Stimulated activated CD4-positive, alpha-beta T cell treated with anti-CD3 and anti-CD28 coated beads, Interleukin-1b, Interleukin-23, amount 100 ng/mL, for 1 hour (primary cell): ENCODE measurements at regions not wholly inside any gene's neighbourhood (a gene's known extent, or its start where the extent isn't known, plus 50 kb on each side); places are given as distances from the start of the nearest gene placed in this dataset.
"Not testable (repeated sequence)": the region's sequence is repeated elsewhere in the genome, so short reads cannot be mapped to it uniquely, and the experiment has no call there.

Experiments used
- DNase-seq, 2 donors: peaks; one replicate each; pipeline ENCODE4 v3.0.0-alpha.2; 2020; ENCODE audit warnings: low read depth in 2 of 2

- DNase-seq: not testable (repeated sequence)
Observed at GRCh38 chr6:4203642-4204417, 68.5 kb upstream of the ECI2 start.

DNA sequence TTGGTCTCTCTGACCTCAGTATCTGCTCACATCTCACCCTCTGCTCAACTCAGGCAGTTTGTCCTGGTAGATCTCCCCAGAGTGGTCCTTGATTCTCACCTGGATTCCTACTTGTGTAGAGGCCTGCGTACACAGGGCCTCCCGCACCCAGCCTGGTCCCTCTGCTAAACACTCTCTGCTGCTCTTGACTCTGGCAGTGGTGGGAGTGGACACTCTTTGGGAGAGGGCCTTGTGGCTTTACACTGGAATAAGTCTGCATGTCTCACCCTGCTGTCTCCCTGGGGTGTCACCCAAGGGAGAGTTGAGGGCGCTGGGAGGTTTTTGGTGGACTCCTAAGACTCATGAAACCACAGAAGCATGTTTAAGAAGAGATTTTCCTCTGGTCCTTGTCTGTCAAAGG is 57.3 kb upstream of the ECI2 start:
- no peak for DNase-seq

- no peak for DNase-seq
Observed at GRCh38 chr6:4192173-4192572, 56.8 kb upstream of the ECI2 start.

GRCh38 chr6:4191271-4191721 is 55.9 kb upstream of the ECI2 start:
- DNase-seq: no peak

GRCh38 chr6:4189249-4189648 is 53.9 kb upstream of the ECI2 start:
- no peak for DNase-seq

DNA sequence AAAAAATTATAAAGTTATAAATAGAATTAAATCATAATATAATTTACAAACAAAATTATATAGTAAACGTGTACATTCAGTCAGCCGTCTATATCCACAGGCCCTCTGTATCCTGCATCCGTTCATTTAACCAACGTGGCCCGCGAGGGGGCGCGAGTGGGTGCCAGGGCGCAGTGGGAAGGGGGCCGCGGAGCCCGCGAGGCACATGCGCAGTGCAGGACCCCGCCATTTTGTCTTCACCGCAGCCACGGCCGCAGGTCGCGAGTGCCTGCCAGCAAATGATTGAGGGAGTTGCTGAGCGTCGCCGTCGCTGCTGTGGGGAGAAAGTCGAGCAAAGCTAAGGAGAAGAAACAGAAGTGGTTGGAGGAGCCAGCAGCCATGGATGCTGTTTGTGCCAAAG is 53.4 kb upstream of the ECI2 start:
- DNase-seq: no peak

DNA sequence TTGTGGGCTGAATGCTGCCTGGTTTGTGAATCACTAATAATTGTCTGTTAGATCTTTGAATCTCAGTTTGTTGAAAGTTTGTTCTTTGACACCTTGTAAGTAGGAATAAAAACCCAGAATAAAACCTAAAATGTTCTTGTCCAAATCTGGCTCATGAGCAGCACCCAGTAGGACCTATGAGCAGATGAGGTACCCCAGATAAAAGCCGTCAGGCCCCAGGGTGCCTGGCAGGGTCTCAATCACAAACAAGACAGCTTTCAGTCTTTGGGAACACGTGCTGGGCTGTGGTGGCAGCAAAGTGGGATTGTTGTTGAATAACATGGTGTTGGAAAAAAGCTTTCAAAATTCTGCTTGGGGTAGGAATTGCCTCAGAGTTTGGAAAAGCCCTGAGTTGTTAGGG is 52.1 kb upstream of the ECI2 start:
- no peak for DNase-seq

GRCh38 chr6:4186385-4186784 is 51.0 kb upstream of the ECI2 start:
- DNase-seq: no peak

GRCh38 chr6:4185846-4186245 is 50.5 kb upstream of the ECI2 start:
- DNase-seq: no peak

DNA sequence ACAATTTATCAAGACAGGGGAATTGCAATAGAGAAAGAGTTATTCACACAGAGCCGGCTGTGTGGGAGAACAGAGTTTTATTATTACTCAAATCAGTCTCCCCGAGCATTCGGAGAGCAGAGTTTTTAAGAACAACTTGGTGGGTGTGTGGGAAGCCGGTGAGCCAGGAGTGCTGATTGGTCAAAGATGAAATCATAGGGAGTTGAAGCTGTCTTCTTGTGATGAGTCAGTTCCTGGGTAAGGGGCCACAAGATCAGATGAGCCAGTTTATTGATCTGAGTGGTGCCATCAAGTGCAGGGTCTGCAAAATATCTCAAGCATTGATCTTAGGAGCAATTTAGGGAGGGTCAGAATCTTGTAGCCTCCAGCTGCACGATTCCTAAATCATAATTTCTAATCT is 50.0 kb upstream of the ECI2 start:
- no peak for DNase-seq
